ENCODE measurements at regions not wholly inside any gene's neighbourhood (a gene's known extent, or its start where the extent isn't known, plus 50 kb on each side); places are given as distances from the start of the nearest gene placed in this dataset.

GRCh38 chr12:34290381-34290995 is 268.2 kb downstream of the ALG10 start:
- no peak for DNase-seq (ENCODE audit: low read depth in 3 of 3, low spot score in 1 of 3)

- no peak for DNase-seq (ENCODE audit: low read depth in 3 of 3, low spot score in 1 of 3)
Observed at GRCh38 chr12:34291001-34291400, 268.7 kb downstream of the ALG10 start.

- no peak for DNase-seq (ENCODE audit: low read depth in 3 of 3, low spot score in 1 of 3)
Observed at GRCh38 chr12:34291426-34291901, 269.2 kb downstream of the ALG10 start.

GRCh38 chr12:34292736-34293625 is 270.7 kb downstream of the ALG10 start:
- no peak for DNase-seq (ENCODE audit: low read depth in 3 of 3, low spot score in 1 of 3)

- DNase-seq (ENCODE audit: low read depth in 3 of 3, low spot score in 1 of 3): no peak
Observed at GRCh38 chr12:34294137-34294536, 271.8 kb downstream of the ALG10 start.

GRCh38 chr12:34294671-34295365 is 272.5 kb downstream of the ALG10 start:
- no peak for DNase-seq (ENCODE audit: low read depth in 3 of 3, low spot score in 1 of 3)

GRCh38 chr12:34295366-34296142 is 273.3 kb downstream of the ALG10 start:
- DNase-seq (ENCODE audit: low read depth in 3 of 3, low spot score in 1 of 3): no peak

GRCh38 chr12:34296143-34297041 is 274.1 kb downstream of the ALG10 start:
- no peak for DNase-seq (ENCODE audit: low read depth in 3 of 3, low spot score in 1 of 3)

- DNase-seq (ENCODE audit: low read depth in 3 of 3, low spot score in 1 of 3): no peak
Observed at GRCh38 chr12:34297126-34297789, 275.0 kb downstream of the ALG10 start.

- no peak for DNase-seq (ENCODE audit: low read depth in 3 of 3, low spot score in 1 of 3)
Observed at GRCh38 chr12:34297790-34298164, 275.5 kb downstream of the ALG10 start.

GRCh38 chr12:34298176-34298970 is 276.1 kb downstream of the ALG10 start:
- no peak for DNase-seq (ENCODE audit: low read depth in 3 of 3, low spot score in 1 of 3)

- no peak for DNase-seq (ENCODE audit: low read depth in 3 of 3, low spot score in 1 of 3)
Observed at GRCh38 chr12:34298971-34299801, 276.9 kb downstream of the ALG10 start.

- no peak for DNase-seq (ENCODE audit: low read depth in 3 of 3, low spot score in 1 of 3)
Observed at GRCh38 chr12:34299802-34300193, 277.5 kb downstream of the ALG10 start.

GRCh38 chr12:34300376-34301250 is 278.3 kb downstream of the ALG10 start:
- no peak for DNase-seq (ENCODE audit: low read depth in 3 of 3, low spot score in 1 of 3)

GRCh38 chr12:34301251-34302130 is 279.2 kb downstream of the ALG10 start:
- DNase-seq (ENCODE audit: low read depth in 3 of 3, low spot score in 1 of 3): no peak
